DLD1 (cell line): ENCODE measurements at regions not wholly inside any gene's neighbourhood (a gene's known extent, or its start where the extent isn't known, plus 50 kb on each side); places are given as distances from the start of the nearest gene placed in this dataset.
"Not testable (repeated sequence)": the region's sequence is repeated elsewhere in the genome, so short reads cannot be mapped to it uniquely, and the experiment has no call there.

Source experiments
- in situ Hi-C: cut with HindIII; loops from 2 replicates; pipeline ENCODE4 v1.10.0; 2017; ENCODE audit warnings: low sequenced_read_pairs

- in situ Hi-C loops: not testable (repeated sequence)
Measured at GRCh38 chr5:124103056-124103455, 591.1 kb downstream of the CSNK1G3 start.

GRCh38 chr5:124102486-124102885 lies 590.5 kb downstream of the CSNK1G3 start:
- in situ Hi-C loops: no loop called here

GRCh38 chr5:124093658-124094057 lies 581.7 kb downstream of the CSNK1G3 start:
- in situ Hi-C loops: no loop called here

- in situ Hi-C loops: no loop called here
Measured at GRCh38 chr5:124090115-124090514, 578.1 kb downstream of the CSNK1G3 start.

- in situ Hi-C loops: no loop called here
Measured at GRCh38 chr5:124089578-124089977, 577.6 kb downstream of the CSNK1G3 start.

- in situ Hi-C loops: no loop called here
Measured at GRCh38 chr5:124088289-124089032, 576.5 kb downstream of the CSNK1G3 start.

- in situ Hi-C loops: no loop called here
Measured at GRCh38 chr5:124087752-124088151, 575.8 kb downstream of the CSNK1G3 start.

GRCh38 chr5:124080256-124080655 lies 568.3 kb downstream of the CSNK1G3 start:
- in situ Hi-C loops: no loop called here

GRCh38 chr5:124079062-124079461 lies 567.1 kb downstream of the CSNK1G3 start:
- in situ Hi-C loops: no loop called here

GRCh38 chr5:124074500-124074899 lies 562.5 kb downstream of the CSNK1G3 start:
- in situ Hi-C loops: no loop called here

- in situ Hi-C loops: no loop called here
Measured at GRCh38 chr5:124072570-124072969, 560.6 kb downstream of the CSNK1G3 start.

- in situ Hi-C loops: no loop called here
Measured at GRCh38 chr5:124071039-124071438, 559.1 kb downstream of the CSNK1G3 start.

GRCh38 chr5:124065508-124065907 lies 553.5 kb downstream of the CSNK1G3 start:
- in situ Hi-C loops: no loop called here

- in situ Hi-C loops: no loop called here
Measured at GRCh38 chr5:124064956-124065355, 553.0 kb downstream of the CSNK1G3 start.

GRCh38 chr5:124061663-124062062 lies 549.7 kb downstream of the CSNK1G3 start:
- in situ Hi-C loops: no loop called here

GRCh38 chr5:124061068-124061430 lies 549.1 kb downstream of the CSNK1G3 start:
- in situ Hi-C loops: no loop called here

- in situ Hi-C loops: no loop called here
Measured at GRCh38 chr5:124060413-124061067, 548.6 kb downstream of the CSNK1G3 start.

- in situ Hi-C loops: no loop called here
Measured at GRCh38 chr5:124060011-124060410, 548.0 kb downstream of the CSNK1G3 start.

- in situ Hi-C loops: no loop called here
Measured at GRCh38 chr5:124059200-124059599, 547.2 kb downstream of the CSNK1G3 start.

GRCh38 chr5:124057724-124058231 lies 545.8 kb downstream of the CSNK1G3 start:
- in situ Hi-C loops: no loop called here

- in situ Hi-C loops: no loop called here
Measured at GRCh38 chr5:124056991-124057723, 545.2 kb downstream of the CSNK1G3 start.
